ENCODE measurements at regions not wholly inside any gene's neighbourhood (a gene's known extent, or its start where the extent isn't known, plus 50 kb on each side); places are given as distances from the start of the nearest gene placed in this dataset.
"Not testable (repeated sequence)": the region's sequence is repeated elsewhere in the genome, so short reads cannot be mapped to it uniquely, and the experiment has no call there.

GRCh38 chr11:38538866-38539680 lies 1941.0 kb upstream of the RAG2 start:
- in situ Hi-C loops (cut with MboI): no loop called here
- 5 to 12% methylated on average over 5 to 6 of the region's 6 CpGs for WGBS, 2 experiments (ENCODE audit: low coverage in 1 of 2, low lambda C conversion rate in 2 of 2, missing lambda C conversion rate in 2 of 2)
- no peaks in the 10 kb centered on the region for H3K36me3 ChIP-seq (ENCODE audit: low read depth)

GRCh38 chr11:38530226-38530625 lies 1932.2 kb upstream of the RAG2 start:
- Histone ChIP-seq H3K9ac (no peak overlapping the region), H3K27ac (no peak overlapping the region), H3K9me3 (ENCODE audit: low read depth) (peaks cover under 1% of the 10 kb centered on the region), H3K27me3 (replicated peaks; ENCODE audit: insufficient read depth) (no peaks in the 10 kb centered on the region), H3K4me1 (ENCODE audit: insufficient read depth) (no peaks in the 10 kb centered on the region), H3K4me3 (no peak overlapping the region), H3K9me2 (ENCODE audit: insufficient read depth) (no peaks in the 10 kb centered on the region), H3K4me2 (ENCODE audit: unreplicated experiment) (no peak overlapping the region), H4K20me1 (ENCODE audit: insufficient read depth) (no peaks in the 10 kb centered on the region), H3K79me2 (ENCODE audit: insufficient read depth) (no peaks in the 10 kb centered on the region), H3K36me3 (ENCODE audit: low read depth) (no peaks in the 10 kb centered on the region), H3F3A (ENCODE audit: insufficient read depth) (no peaks in the 10 kb centered on the region), H2AFZ (no peak overlapping the region)
- no peak for DNase-seq
- in situ Hi-C loops (cut with MboI): no loop called here
- TF ChIP-seq EZH2phosphoT487 (IDR thresholded peaks at IDR 0.05; ENCODE audit: insufficient read depth, low read depth): no peak
- 9 to 12% methylated on average over 2 of the region's 2 CpGs for WGBS, 2 experiments (ENCODE audit: low coverage in 1 of 2, low lambda C conversion rate in 2 of 2, missing lambda C conversion rate in 2 of 2)

More at GRCh38 chr11:38538866-38539680, 1941.0 kb upstream of the RAG2 start:
- DNase-seq: no peak
- Histone ChIP-seq H3K79me2 (ENCODE audit: insufficient read depth) (no peaks in the 10 kb centered on the region), H3K4me2 (ENCODE audit: unreplicated experiment) (no peak overlapping the region), H2AFZ (no peak overlapping the region), H3K9ac (no peak overlapping the region), H3K9me3 (ENCODE audit: low read depth) (no peaks in the 10 kb centered on the region), H3K4me3 (no peak overlapping the region), H3K27ac (no peak overlapping the region), H3F3A (ENCODE audit: insufficient read depth) (no peaks in the 10 kb centered on the region), H3K27me3 (replicated peaks; ENCODE audit: insufficient read depth) (no peaks in the 10 kb centered on the region), H4K20me1 (ENCODE audit: insufficient read depth) (no peaks in the 10 kb centered on the region), H3K9me2 (ENCODE audit: insufficient read depth) (no peaks in the 10 kb centered on the region), H3K4me1 (ENCODE audit: insufficient read depth) (no peaks in the 10 kb centered on the region)
- TF ChIP-seq EZH2 (IDR thresholded peaks at IDR 0.05; ENCODE audit: insufficient read depth, poor library complexity, severe bottlenecking) (no peak), EZH2phosphoT487 (IDR thresholded peaks at IDR 0.05; ENCODE audit: insufficient read depth, low read depth) (no peak)

DNA sequence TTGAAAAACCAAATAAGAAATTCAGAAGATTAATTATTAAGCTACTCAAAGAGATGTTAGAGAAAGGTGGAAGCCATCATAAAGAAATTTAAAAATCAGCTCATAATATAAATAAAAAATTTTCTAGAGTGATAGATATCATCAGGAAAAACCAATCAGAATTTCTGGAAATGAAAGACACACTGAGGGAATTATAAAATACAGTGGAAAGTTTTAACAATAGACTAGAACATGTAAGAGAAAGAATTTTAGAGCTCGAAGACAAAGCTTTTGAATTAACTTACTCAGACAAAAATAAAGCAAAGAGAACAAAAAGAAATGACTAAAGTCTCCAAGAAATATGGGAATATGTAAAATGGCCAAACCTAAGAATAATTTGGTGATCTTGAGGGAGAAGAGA lies 1926.9 kb upstream of the RAG2 start:
- in situ Hi-C loops (cut with MboI): no loop called here
- TF ChIP-seq EZH2phosphoT487 (IDR thresholded peaks at IDR 0.05; ENCODE audit: insufficient read depth, low read depth) (no peak), EZH2 (IDR thresholded peaks at IDR 0.05; ENCODE audit: insufficient read depth, poor library complexity, severe bottlenecking) (no peak)
- Histone ChIP-seq H3K27ac (no peak overlapping the region), H3K27me3 (replicated peaks; ENCODE audit: insufficient read depth) (no peaks in the 10 kb centered on the region), H3K9ac (no peak overlapping the region), H3K4me3 (no peak overlapping the region), H3K36me3 (ENCODE audit: low read depth) (no peaks in the 10 kb centered on the region), H3F3A (ENCODE audit: insufficient read depth) (no peaks in the 10 kb centered on the region), H4K20me1 (ENCODE audit: insufficient read depth) (no peaks in the 10 kb centered on the region), H3K9me3 (ENCODE audit: low read depth) (peaks cover 7% of the 10 kb centered on the region), H3K9me2 (ENCODE audit: insufficient read depth) (no peaks in the 10 kb centered on the region), H3K4me1 (ENCODE audit: insufficient read depth) (no peaks in the 10 kb centered on the region), H3K79me2 (ENCODE audit: insufficient read depth) (no peaks in the 10 kb centered on the region), H2AFZ (no peak overlapping the region), H3K4me2 (ENCODE audit: unreplicated experiment) (no peak overlapping the region)
- WGBS, 2 experiments (ENCODE audit: low coverage in 1 of 2, low lambda C conversion rate in 2 of 2, missing lambda C conversion rate in 2 of 2): 21 to 22% methylated on average over 1 of the region's 1 CpG
- no peak for DNase-seq

DNA sequence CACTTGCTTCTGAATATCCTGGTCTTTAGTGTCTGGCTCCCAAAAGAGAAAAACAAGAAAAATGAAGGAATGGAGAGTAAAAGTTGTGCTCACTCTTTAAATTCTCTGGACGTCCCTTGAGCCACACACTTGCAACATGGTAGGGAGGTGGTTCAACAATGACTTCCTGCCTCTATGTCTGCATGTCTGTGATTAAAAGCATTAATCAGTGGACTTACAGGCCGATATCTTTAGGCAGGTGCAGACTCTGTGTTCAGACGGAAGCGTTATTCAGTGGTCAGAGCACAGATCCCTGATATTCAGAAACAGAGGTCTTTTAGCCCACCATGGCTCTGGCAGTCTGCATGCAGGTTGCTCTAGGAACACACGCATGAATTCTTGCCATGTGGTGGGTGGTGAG lies 1920.0 kb upstream of the RAG2 start:
- no peak overlapping the region for H2AFZ ChIP-seq
- no peaks in the 10 kb centered on the region for H3K79me2 ChIP-seq (ENCODE audit: insufficient read depth)
- no peak for DNase-seq
- H3K4me3 ChIP-seq: no peak overlapping the region
- H3K27ac ChIP-seq: no peak overlapping the region
- no peaks in the 10 kb centered on the region for H4K20me1 ChIP-seq (ENCODE audit: insufficient read depth)
- H3K4me1 ChIP-seq (ENCODE audit: insufficient read depth): no peaks in the 10 kb centered on the region
- H3K27me3 ChIP-seq (replicated peaks; ENCODE audit: insufficient read depth): no peaks in the 10 kb centered on the region
- no peak overlapping the region for H3K4me2 ChIP-seq (ENCODE audit: unreplicated experiment)
- TF ChIP-seq EZH2phosphoT487 (IDR thresholded peaks at IDR 0.05; ENCODE audit: insufficient read depth, low read depth): no peak
- no peak for TF ChIP-seq EZH2 (IDR thresholded peaks at IDR 0.05; ENCODE audit: insufficient read depth, poor library complexity, severe bottlenecking)
- 25 to 27% methylated on average over 5 of the region's 5 CpGs for WGBS, 2 experiments (ENCODE audit: low coverage in 1 of 2, low lambda C conversion rate in 2 of 2, missing lambda C conversion rate in 2 of 2)
- H3K9me3 ChIP-seq (ENCODE audit: low read depth): peaks cover 3% of the 10 kb centered on the region
- H3K9me2 ChIP-seq (ENCODE audit: insufficient read depth): no peaks in the 10 kb centered on the region
- no peaks in the 10 kb centered on the region for H3F3A ChIP-seq (ENCODE audit: insufficient read depth)
- H3K9ac ChIP-seq: no peak overlapping the region
- H3K36me3 ChIP-seq (ENCODE audit: low read depth): no peaks in the 10 kb centered on the region
- in situ Hi-C loops (cut with MboI): no loop called here

DNA sequence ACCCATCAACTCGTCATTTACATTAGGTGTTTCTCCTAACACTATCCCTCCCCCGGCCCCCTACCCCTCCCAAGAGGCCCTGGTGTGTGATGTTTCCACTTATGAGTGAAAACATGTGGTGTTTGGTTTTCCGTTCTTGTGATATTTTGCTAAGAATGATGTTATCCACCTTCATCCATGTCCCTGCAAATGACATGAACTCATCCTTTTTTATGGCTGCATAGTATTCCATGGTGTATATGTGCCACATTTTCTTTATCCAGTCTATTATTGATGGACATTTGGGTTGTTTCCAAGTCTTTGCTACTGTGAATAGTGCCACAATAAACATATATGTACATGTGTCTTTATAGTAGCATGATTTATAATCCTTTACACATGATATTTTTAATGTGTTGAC lies 1914.8 kb upstream of the RAG2 start:
- H3K79me2 ChIP-seq (ENCODE audit: insufficient read depth); H3K27ac ChIP-seq; H3K9ac ChIP-seq; H3F3A ChIP-seq (ENCODE audit: insufficient read depth); H3K4me3 ChIP-seq; H3K9me3 ChIP-seq (ENCODE audit: low read depth); H3K27me3 ChIP-seq (replicated peaks; ENCODE audit: insufficient read depth); H4K20me1 ChIP-seq (ENCODE audit: insufficient read depth); H3K9me2 ChIP-seq (ENCODE audit: insufficient read depth); H3K4me2 ChIP-seq (ENCODE audit: unreplicated experiment); in situ Hi-C loops (cut with MboI); H2AFZ ChIP-seq; H3K4me1 ChIP-seq (ENCODE audit: insufficient read depth); DNase-seq; H3K36me3 ChIP-seq (ENCODE audit: low read depth): not testable (repeated sequence)
- WGBS, 2 experiments (ENCODE audit: low coverage in 1 of 2, low lambda C conversion rate in 2 of 2, missing lambda C conversion rate in 2 of 2): 20 to 26% methylated on average over 3 of the region's 3 CpGs

Data from GM23248 (cell line).